Suprapubic skin (tissue), 4 donors: ENCODE measurements at regions not wholly inside any gene's neighbourhood (a gene's known extent, or its start where the extent isn't known, plus 50 kb on each side); places are given as distances from the start of the nearest gene placed in this dataset.

Experiments used
- DNase-seq, 2 donors: peaks; one replicate each; pipeline ENCODE4 v3.0.0-alpha.2; 2019; ENCODE audit warnings: low spot score in 2 of 2
- H3K27ac ChIP-seq: fragments of 200-600 bp; sonication (generic); one replicate; pipeline ENCODE4 v1.5.1; 2019
- H3K27me3 ChIP-seq: fragments of 200-600 bp; sonication (generic); one replicate; pipeline ENCODE4 v1.5.1; 2019
- H3K36me3 ChIP-seq: fragments of 200-600 bp; sonication (generic); one replicate; pipeline ENCODE4 v1.5.1; 2019
- H3K4me1 ChIP-seq: fragments of 200-600 bp; sonication (generic); one replicate; pipeline ENCODE4 v1.5.1; 2019
- H3K4me3 ChIP-seq: fragments of 200-600 bp; sonication (generic); one replicate; pipeline ENCODE4 v1.5.1; 2019; ENCODE audit warnings: mild to moderate bottlenecking
- H3K9me3 ChIP-seq: fragments of 200-600 bp; sonication (generic); one replicate; pipeline ENCODE4 v1.5.1; 2019
- EP300 ChIP-seq: sonication (generic); formaldehyde crosslinking; IDR thresholded peaks from one replicate; pipeline ENCODE4 v1.6.1; 2017; ENCODE audit warnings: antibody characterized with exemption
- POLR2A ChIP-seq, 2 donors: fragments of 450-650 bp; IDR thresholded peaks; one replicate each; pipeline ENCODE4 v1.6.1; 2017; ENCODE audit warnings: antibody characterized with exemption in 2 of 2, mild to moderate bottlenecking in 2 of 2, moderate library complexity in 2 of 2
- POLR2AphosphoS5 ChIP-seq, 3 donors: sonication (generic); formaldehyde crosslinking; IDR thresholded peaks; one replicate each; pipeline ENCODE4 v1.6.1; 2017; ENCODE audit warnings: antibody characterized with exemption in 3 of 3
- WGBS: methylation state at CpG from one replicate; pipeline ENCODE4 v1.1.5; 2018; 5-methylcytosine and 5-hydroxymethylcytosine counted together
- TF ChIP-seq, protein P1 (sequence below), 2 donors: fragments of 200-600 bp in 1 of 2; fragments of 450-650 bp in 1 of 2; sonication (generic) in 1 of 2; IDR thresholded peaks; one replicate each; pipeline ENCODE4 v1.5.1; 2016 to 2019; ENCODE audit warnings: antibody characterized with exemption in 2 of 2, mild to moderate bottlenecking in 1 of 2, moderate library complexity in 1 of 2

DNA sequence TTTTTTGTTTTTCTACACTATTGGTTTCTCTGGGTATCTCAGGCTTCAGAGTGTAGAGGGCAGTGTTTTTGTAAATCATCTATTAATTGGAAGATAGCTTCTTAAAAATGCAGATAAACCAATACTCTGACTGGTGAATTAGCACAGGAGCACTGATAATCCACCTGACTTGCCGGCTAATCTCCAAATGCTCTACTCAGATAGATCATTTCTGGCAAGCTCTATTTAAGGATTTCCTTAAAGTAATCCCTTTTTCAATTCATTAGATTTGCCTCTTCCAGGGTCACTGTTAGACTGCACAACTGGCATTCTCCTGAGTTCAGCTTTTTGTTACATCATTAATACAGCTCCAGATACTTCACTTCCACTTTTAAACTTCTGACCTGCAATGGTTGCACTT is 1390.3 kb upstream of the NUDT12 start:
- 100% methylated on average over 1 of the region's 1 CpG for WGBS
- DNase-seq = no peak
- no peaks in the 10 kb centered on the region for H3K27me3 ChIP-seq
- H3K9me3 ChIP-seq = peaks cover 3% of the 10 kb centered on the region
- H3K4me3 ChIP-seq = no peak overlapping the region
- H3K4me1 ChIP-seq = no peaks in the 10 kb centered on the region
- no peak overlapping the region for H3K27ac ChIP-seq
- no peak for TF ChIP-seq POLR2A (IDR thresholded peaks at IDR 0.05)
- TF ChIP-seq, protein P1, sequence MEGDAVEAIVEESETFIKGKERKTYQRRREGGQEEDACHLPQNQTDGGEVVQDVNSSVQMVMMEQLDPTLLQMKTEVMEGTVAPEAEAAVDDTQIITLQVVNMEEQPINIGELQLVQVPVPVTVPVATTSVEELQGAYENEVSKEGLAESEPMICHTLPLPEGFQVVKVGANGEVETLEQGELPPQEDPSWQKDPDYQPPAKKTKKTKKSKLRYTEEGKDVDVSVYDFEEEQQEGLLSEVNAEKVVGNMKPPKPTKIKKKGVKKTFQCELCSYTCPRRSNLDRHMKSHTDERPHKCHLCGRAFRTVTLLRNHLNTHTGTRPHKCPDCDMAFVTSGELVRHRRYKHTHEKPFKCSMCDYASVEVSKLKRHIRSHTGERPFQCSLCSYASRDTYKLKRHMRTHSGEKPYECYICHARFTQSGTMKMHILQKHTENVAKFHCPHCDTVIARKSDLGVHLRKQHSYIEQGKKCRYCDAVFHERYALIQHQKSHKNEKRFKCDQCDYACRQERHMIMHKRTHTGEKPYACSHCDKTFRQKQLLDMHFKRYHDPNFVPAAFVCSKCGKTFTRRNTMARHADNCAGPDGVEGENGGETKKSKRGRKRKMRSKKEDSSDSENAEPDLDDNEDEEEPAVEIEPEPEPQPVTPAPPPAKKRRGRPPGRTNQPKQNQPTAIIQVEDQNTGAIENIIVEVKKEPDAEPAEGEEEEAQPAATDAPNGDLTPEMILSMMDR (IDR thresholded peaks at IDR 0.05) = no peak
- TF ChIP-seq EP300 = no peak
- TF ChIP-seq POLR2AphosphoS5 (IDR thresholded peaks at IDR 0.05) = no peak
- H3K36me3 ChIP-seq = no peaks in the 10 kb centered on the region

DNA sequence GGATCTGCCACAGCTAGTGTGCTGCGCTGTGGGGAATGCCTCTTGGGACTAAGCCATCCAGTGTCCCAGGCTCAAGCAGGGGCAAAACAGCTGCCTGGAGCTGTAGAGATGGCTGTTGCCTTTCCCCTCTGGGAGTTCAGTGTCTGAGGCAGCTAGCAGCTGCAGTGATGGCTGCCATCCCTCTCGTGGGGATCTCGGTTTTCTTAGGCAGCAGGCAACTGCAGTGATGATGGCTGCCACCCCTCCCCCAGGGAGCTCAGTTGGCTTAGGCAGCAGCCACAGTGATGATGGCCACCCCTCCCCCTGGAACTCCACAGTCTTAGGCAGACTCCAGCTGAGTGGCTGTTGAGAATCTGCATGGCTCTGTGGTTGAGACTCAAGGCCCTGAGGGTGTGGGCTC is 1389.2 kb upstream of the NUDT12 start:
- no peaks in the 10 kb centered on the region for H3K36me3 ChIP-seq
- TF ChIP-seq EP300 = no peak
- no peak for TF ChIP-seq POLR2AphosphoS5 (IDR thresholded peaks at IDR 0.05)
- TF ChIP-seq, protein P1 (IDR thresholded peaks at IDR 0.05) = no peak
- no peak for TF ChIP-seq POLR2A (IDR thresholded peaks at IDR 0.05)
- H3K9me3 ChIP-seq = peaks cover 3% of the 10 kb centered on the region
- no peak overlapping the region for H3K4me3 ChIP-seq
- H3K27ac ChIP-seq = no peak overlapping the region
- no CpG with 5 or more reads among the region's 3 CpGs for WGBS
- DNase-seq = no peak
- H3K27me3 ChIP-seq = no peaks in the 10 kb centered on the region
- no peaks in the 10 kb centered on the region for H3K4me1 ChIP-seq

DNA sequence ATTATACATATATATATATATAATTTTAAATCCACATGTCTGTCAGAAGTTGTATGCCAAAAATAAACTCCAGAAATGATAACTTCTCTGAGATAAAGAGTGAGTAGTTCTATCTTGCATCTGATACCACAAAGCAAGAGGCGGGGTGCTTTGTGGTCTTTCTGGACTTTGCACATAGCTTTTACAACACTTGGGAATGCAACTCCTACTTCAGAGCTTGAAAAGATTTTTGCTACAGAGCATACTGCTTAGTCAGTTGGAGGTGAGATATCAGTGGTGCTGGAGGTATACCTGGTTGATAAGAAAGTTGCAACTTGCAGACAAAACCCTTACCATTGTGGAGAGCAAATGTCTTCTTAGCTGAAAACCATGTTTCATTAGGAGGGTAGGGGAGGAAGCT is 1384.5 kb upstream of the NUDT12 start:
- Histone ChIP-seq H3K4me1 (no peaks in the 10 kb centered on the region), H3K36me3 (no peaks in the 10 kb centered on the region), H3K4me3 (no peak overlapping the region), H3K9me3 (peaks cover 3% of the 10 kb centered on the region), H3K27ac (no peak overlapping the region), H3K27me3 (no peaks in the 10 kb centered on the region)
- DNase-seq = no peak
- TF ChIP-seq POLR2AphosphoS5 (IDR thresholded peaks at IDR 0.05) (no peak), POLR2A (IDR thresholded peaks at IDR 0.05) (no peak), EP300 (no peak)
- TF ChIP-seq, protein P1 (IDR thresholded peaks at IDR 0.05) = no peak
- 91% methylated on average over 1 of the region's 1 CpG for WGBS

DNA sequence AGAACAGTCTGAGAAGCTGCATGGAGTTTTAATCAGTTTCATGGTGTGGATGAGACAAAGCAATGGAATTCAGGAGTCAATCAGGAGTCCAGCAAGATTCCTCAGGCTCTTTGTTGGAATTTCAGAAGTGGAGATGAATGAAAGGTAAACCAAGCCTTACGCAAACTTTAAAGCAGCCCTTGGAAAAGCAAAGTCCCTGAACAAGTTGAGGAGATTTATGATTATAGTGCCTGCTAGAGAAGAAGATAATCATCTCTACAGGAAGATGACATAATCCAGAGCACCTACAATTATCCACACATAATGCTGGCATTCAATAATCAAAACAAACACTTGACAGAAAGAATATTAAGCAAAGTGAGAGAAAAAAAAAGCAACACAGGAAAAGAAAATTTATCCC is 1380.1 kb upstream of the NUDT12 start:
- no peaks in the 10 kb centered on the region for H3K4me1 ChIP-seq
- no peak for DNase-seq
- WGBS = 68% methylated on average over 1 of the region's 1 CpG
- TF ChIP-seq POLR2AphosphoS5 (IDR thresholded peaks at IDR 0.05) (no peak), EP300 (no peak), POLR2A (IDR thresholded peaks at IDR 0.05) (no peak)
- TF ChIP-seq, protein P1 (IDR thresholded peaks at IDR 0.05) = no peak
- H3K4me3 ChIP-seq = no peak overlapping the region
- H3K36me3 ChIP-seq = no peaks in the 10 kb centered on the region
- H3K27me3 ChIP-seq = no peaks in the 10 kb centered on the region
- no peaks in the 10 kb centered on the region for H3K9me3 ChIP-seq
- no peak overlapping the region for H3K27ac ChIP-seq

DNA sequence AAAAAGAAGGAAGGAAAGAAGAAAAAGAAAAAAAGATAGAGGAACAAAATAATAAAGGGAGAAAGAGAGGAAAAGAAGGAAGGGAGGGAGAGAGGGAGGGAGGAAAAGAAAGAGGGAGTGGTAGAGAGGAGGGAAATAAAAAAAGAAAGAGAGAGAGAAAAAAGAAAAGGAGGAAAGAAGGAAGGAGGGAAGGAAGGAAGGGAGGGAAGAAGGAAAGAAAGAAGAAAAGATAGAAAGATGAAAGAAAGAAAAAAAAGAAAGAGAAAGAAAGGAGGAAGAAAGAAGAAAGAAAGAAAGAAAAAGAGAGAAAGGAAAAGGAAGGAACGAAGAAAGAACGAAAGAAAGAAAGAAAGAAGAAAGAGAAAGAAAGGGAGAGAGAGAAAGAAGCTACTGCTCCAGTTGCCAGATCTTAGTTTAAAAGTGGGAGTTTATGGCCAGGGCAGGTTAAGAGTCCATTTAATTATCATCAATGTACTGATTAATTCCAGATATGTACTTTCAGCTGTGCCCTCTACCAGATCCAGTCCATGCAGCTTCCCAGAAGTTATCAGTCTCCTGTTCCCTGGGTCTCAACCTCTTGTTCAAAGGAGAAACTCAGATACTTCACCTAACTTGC is 1378.5 kb upstream of the NUDT12 start:
- WGBS = 93% methylated on average over 2 of the region's 2 CpGs
- DNase-seq = no peak
- Histone ChIP-seq H3K27ac (no peak overlapping the region), H3K4me1 (no peaks in the 10 kb centered on the region), H3K9me3 (no peaks in the 10 kb centered on the region), H3K4me3 (no peak overlapping the region), H3K36me3 (no peaks in the 10 kb centered on the region), H3K27me3 (no peaks in the 10 kb centered on the region)
- TF ChIP-seq EP300 (no peak), POLR2AphosphoS5 (IDR thresholded peaks at IDR 0.05) (no peak), POLR2A (IDR thresholded peaks at IDR 0.05) (no peak)
- TF ChIP-seq, protein P1 (IDR thresholded peaks at IDR 0.05) = no peak
